Panc1 (cell line): ENCODE measurements at regions not wholly inside any gene's neighbourhood (a gene's known extent, or its start where the extent isn't known, plus 50 kb on each side); places are given as distances from the start of the nearest gene placed in this dataset.
A peak's percentile ranks its signal among the peaks of the same experiment; 100 is the strongest.
"Not testable (repeated sequence)": the region's sequence is repeated elsewhere in the genome, so short reads cannot be mapped to it uniquely, and the experiment has no call there.

Experiments
- ATAC-seq: fragments of 200-7000 bp; cut with Tn5 transposase; 2 replicates; pipeline ENCODE4 v1.9.1; 2020; ENCODE audit warnings: mild to moderate bottlenecking, moderate library complexity
- BruUV-seq: library from RNA; stranded (reverse); fragments of 400-500 nt; replicated peaks from 2 replicates; lab custom pipeline; 2021; lab: Mats Ljungman, UMichigan
- CTCF ChIA-PET: fragments of 300-600 bp; sonication (Branson Sonifier 250); formaldehyde crosslinking; loops from one replicate; lab custom pipeline; 2022; ENCODE audit warnings: antibody characterized with exemption; lab: Charles Lee
- POLR2A ChIA-PET: fragments of 300-600 bp; sonication (Branson Sonifier 250); formaldehyde crosslinking; loops from one replicate; lab custom pipeline; 2022; ENCODE audit warnings: antibody characterized with exemption; lab: Charles Lee
- DNase-seq: peaks from one replicate; pipeline ENCODE4 v3.0.0-alpha.2; 2010; ENCODE audit warnings: low read depth, low spot score
- H3K27ac ChIP-seq: 2 replicates; pipeline ENCODE4 v1.5.1; 2011; ENCODE audit warnings: mild to moderate bottlenecking, low read length, inconsistent platforms
- H3K27me3 ChIP-seq: fragments of 200-500 bp; sonication (Bioruptor generic); 2 replicates; pipeline ENCODE4 v1.6.0; 2014; ENCODE audit warnings: low read length, inconsistent platforms; ENCODE audit not compliant: control insufficient read depth, insufficient read depth
- H3K36me3 ChIP-seq: fragments of 200-500 bp; sonication (Bioruptor generic); 2 replicates; pipeline ENCODE4 v1.5.1; 2014; ENCODE audit warnings: inconsistent platforms, mild to moderate bottlenecking, low read length, moderate library complexity; ENCODE audit not compliant: control insufficient read depth, insufficient read depth
- H3K4me1 ChIP-seq: 2 replicates; pipeline ENCODE4 v1.5.1; 2011; ENCODE audit warnings: inconsistent platforms, mild to moderate bottlenecking, low read length, moderate library complexity; ENCODE audit not compliant: control insufficient read depth, insufficient read depth
- H3K4me3 ChIP-seq, 2 experiments: 2 replicates each; pipeline ENCODE4 v1.5.1; 2011 to 2012; ENCODE audit warnings: low read depth in 2 of 2, low read length in 2 of 2, mild to moderate bottlenecking in 2 of 2, inconsistent platforms in 1 of 2, moderate library complexity in 1 of 2
- H3K9me3 ChIP-seq: fragments of 200-500 bp; sonication (Bioruptor generic); 2 replicates; pipeline ENCODE4 v1.5.1; 2014; ENCODE audit warnings: low read depth, mild to moderate bottlenecking, inconsistent platforms, low read length, moderate library complexity; ENCODE audit not compliant: control insufficient read depth, insufficient read depth
- CTCF ChIP-seq: fragments of 450-650 bp; IDR thresholded peaks from 2 replicates; pipeline ENCODE4 v1.5.1; 2017; ENCODE audit warnings: mild to moderate bottlenecking
- POLR2AphosphoS5 ChIP-seq: IDR thresholded peaks from 2 replicates; pipeline ENCODE4 v1.6.1; 2012; ENCODE audit warnings: mild to moderate bottlenecking, low read depth, low read length, moderate library complexity
- REST ChIP-seq, 2 experiments: IDR thresholded peaks; 2 replicates each; pipeline ENCODE4 v1.6.1; 2011 to 2012; ENCODE audit warnings: low read depth in 2 of 2, control low read depth in 1 of 2, low read length in 1 of 2, mild to moderate bottlenecking in 1 of 2, moderate library complexity in 1 of 2; ENCODE audit not compliant: insufficient read depth in 1 of 2
- SIN3A ChIP-seq: IDR thresholded peaks from 2 replicates; pipeline ENCODE4 v1.6.1; 2012; ENCODE audit warnings: low read depth, mild to moderate bottlenecking, low read length, moderate library complexity, borderline replicate concordance; ENCODE audit not compliant: insufficient read depth
- TCF7L2 ChIP-seq: IDR thresholded peaks from 2 replicates; pipeline ENCODE4 v1.6.1; 2011; ENCODE audit warnings: mild to moderate bottlenecking, low read depth, low read length, inconsistent platforms
- in situ Hi-C: cut with HindIII; loops from 2 replicates; pipeline ENCODE4 v1.10.0; 2016; ENCODE audit warnings: low sequenced_read_pairs, low pct_unique_long_range_greater_than_20kb
- intact Hi-C: fragments of 100-400 bp; cut with micrococcal nuclease; formaldehyde crosslinking; loops from one replicate; pipeline ENCODE4 v1.10.0; 2022; ENCODE audit not compliant: unreplicated experiment

GRCh38 chr14:23895480-23895879 lies 58.1 kb upstream of the DHRS4 start:
- ChIA-PET CTCF (no interaction called here), POLR2A (no interaction called here)
- DNase-seq = no peak
- TF ChIP-seq POLR2AphosphoS5 (no peak), CTCF (peak; percentile 29; the same call in 1 of the 2 replicates), REST (IDR thresholded peaks at IDR 0.05; ENCODE audit: insufficient read depth in 1 of 2, low read depth in 2 of 2, low read length in 1 of 2) (no peak), SIN3A (no peak)
- no TSS peak for BruUV-seq
- intact Hi-C loops = no loop called here
- Histone ChIP-seq H3K4me3 (no peak overlapping the region), H3K9me3 (no peaks in the 10 kb centered on the region), H3K36me3 (no peaks in the 10 kb centered on the region), H3K27ac (no peak overlapping the region), H3K4me1 (no peaks in the 10 kb centered on the region), H3K27me3 (no peaks in the 10 kb centered on the region)
- ATAC-seq = no peak
- in situ Hi-C loops = no loop called here

GRCh38 chr14:23896609-23897153 lies 56.9 kb upstream of the DHRS4 start:
- no peaks in the 10 kb centered on the region for H3K36me3 ChIP-seq
- intact Hi-C loops = no loop called here
- TF ChIP-seq REST (IDR thresholded peaks at IDR 0.05; ENCODE audit: insufficient read depth in 1 of 2, low read depth in 2 of 2, low read length in 1 of 2) = no peak
- TF ChIP-seq TCF7L2 = no peak
- no peak for TF ChIP-seq POLR2AphosphoS5
- no peak for TF ChIP-seq SIN3A
- no peak for TF ChIP-seq CTCF
- ChIA-PET POLR2A (no interaction called here), CTCF (interaction anchor here (0.6 kb wide), 1 partner anchor 11 kb away, joined by 3 read pairs; no protein-coding TSS in a partner anchor)
- BruUV-seq = no TSS peak
- ATAC-seq (no peak), DNase-seq (no peak)
- H3K4me3 ChIP-seq = no peak overlapping the region
- no peaks in the 10 kb centered on the region for H3K9me3 ChIP-seq
- no peaks in the 10 kb centered on the region for H3K4me1 ChIP-seq
- no peaks in the 10 kb centered on the region for H3K27me3 ChIP-seq
- H3K27ac ChIP-seq = no peak overlapping the region
- in situ Hi-C loops = no loop called here

GRCh38 chr14:23897291-23897690 lies 56.3 kb upstream of the DHRS4 start:
- BruUV-seq, DNase-seq, H3K9me3 ChIP-seq, H3K27ac ChIP-seq, H3K27me3 ChIP-seq, H3K36me3 ChIP-seq, POLR2A ChIA-PET, H3K4me3 ChIP-seq, ATAC-seq, intact Hi-C loops, in situ Hi-C loops, H3K4me1 ChIP-seq: not testable (repeated sequence)
- CTCF ChIA-PET = interaction anchor here (0.6 kb wide), 1 partner anchor 11 kb away, joined by 3 read pairs; no protein-coding TSS in a partner anchor
